Stimulated activated CD4-positive, alpha-beta T cell treated with anti-CD3 and anti-CD28 coated beads, Interleukin-12 subunit alpha, Interleukin-12 subunit beta, amount 100 ng/mL, for 24 hours (primary cell): ENCODE measurements at regions not wholly inside any gene's neighbourhood (a gene's known extent, or its start where the extent isn't known, plus 50 kb on each side); places are given as distances from the start of the nearest gene placed in this dataset.
"Not testable (repeated sequence)": the region's sequence is repeated elsewhere in the genome, so short reads cannot be mapped to it uniquely, and the experiment has no call there.

Experiments used
- DNase-seq, 2 experiments: peaks; one replicate each; pipeline ENCODE4 v3.0.0-alpha.2; 2020; ENCODE audit warnings: low read depth in 2 of 2

- DNase-seq = no peak
These were observed 479.6 kb downstream of the CNTN3 start for GRCh38 chr3:74134831-74135230.

GRCh38 chr3:74131546-74132328 is 482.7 kb downstream of the CNTN3 start:
- DNase-seq = not testable (repeated sequence)

GRCh38 chr3:74129611-74130010 is 484.8 kb downstream of the CNTN3 start:
- DNase-seq = no peak

GRCh38 chr3:74129056-74129455 is 485.4 kb downstream of the CNTN3 start:
- DNase-seq = no peak

- no peak for DNase-seq
These were observed 487.2 kb downstream of the CNTN3 start for GRCh38 chr3:74127256-74127655.

GRCh38 chr3:74124782-74125181 is 489.7 kb downstream of the CNTN3 start:
- no peak for DNase-seq

GRCh38 chr3:74122281-74122680 is 492.2 kb downstream of the CNTN3 start:
- no peak for DNase-seq

GRCh38 chr3:74121761-74122160 is 492.7 kb downstream of the CNTN3 start:
- DNase-seq = no peak

GRCh38 chr3:74119221-74119620 is 494.5 kb upstream of the PDZRN3 start:
- no peak for DNase-seq

- no peak for DNase-seq
These were observed 491.2 kb upstream of the PDZRN3 start for GRCh38 chr3:74115906-74116305.

GRCh38 chr3:74107451-74107850 is 482.7 kb upstream of the PDZRN3 start:
- DNase-seq = no peak

- no peak for DNase-seq
These were observed 482.2 kb upstream of the PDZRN3 start for GRCh38 chr3:74106925-74107324.

- DNase-seq = no peak
These were observed 466.5 kb upstream of the PDZRN3 start for GRCh38 chr3:74091204-74091603.

- DNase-seq = no peak
These were observed 465.1 kb upstream of the PDZRN3 start for GRCh38 chr3:74089814-74090213.

GRCh38 chr3:74080056-74080461 is 455.3 kb upstream of the PDZRN3 start:
- DNase-seq = no peak

GRCh38 chr3:74075241-74075640 is 450.5 kb upstream of the PDZRN3 start:
- DNase-seq = no peak

GRCh38 chr3:74074700-74075099 is 450.0 kb upstream of the PDZRN3 start:
- no peak for DNase-seq

- no peak for DNase-seq
These were observed 442.6 kb upstream of the PDZRN3 start for GRCh38 chr3:74067296-74067695.

GRCh38 chr3:74066456-74066855 is 441.7 kb upstream of the PDZRN3 start:
- DNase-seq = no peak

- no peak for DNase-seq
These were observed 435.3 kb upstream of the PDZRN3 start for GRCh38 chr3:74059923-74060600.

- DNase-seq = no peak
These were observed 434.7 kb upstream of the PDZRN3 start for GRCh38 chr3:74059301-74059922.

GRCh38 chr3:74057169-74057568 is 432.4 kb upstream of the PDZRN3 start:
- no peak for DNase-seq

- DNase-seq = no peak
These were observed 430.3 kb upstream of the PDZRN3 start for GRCh38 chr3:74055061-74055460.
